Uterus (tissue), 2 donors: ENCODE measurements at regions not wholly inside any gene's neighbourhood (a gene's known extent, or its start where the extent isn't known, plus 50 kb on each side); places are given as distances from the start of the nearest gene placed in this dataset.

ENCODE experiments used
- CTCF ChIP-seq, 4 experiments: fragments of 200-600 bp in 2 of 4; fragments of 450-650 bp in 2 of 4; sonication (generic) in 2 of 4; IDR thresholded peaks; one replicate each; pipeline ENCODE4 v1.5.1; 2016 to 2019; ENCODE audit warnings: antibody characterized with exemption in 4 of 4, mild to moderate bottlenecking in 2 of 4, moderate library complexity in 1 of 4
- POLR2A ChIP-seq, 2 donors: fragments of 450-650 bp; IDR thresholded peaks; one replicate each; pipeline ENCODE4 v1.6.1; 2016; ENCODE audit warnings: antibody characterized with exemption in 2 of 2, mild to moderate bottlenecking in 1 of 2, moderate library complexity in 1 of 2

GRCh38 chr4:131509521-131509920 lies 1639.6 kb upstream of the PCDH10 start:
- TF ChIP-seq CTCF (IDR thresholded peaks at IDR 0.05) (no peak), POLR2A (IDR thresholded peaks at IDR 0.05) (no peak)
